ENCODE measurements at regions not wholly inside any gene's neighbourhood (a gene's known extent, or its start where the extent isn't known, plus 50 kb on each side); places are given as distances from the start of the nearest gene placed in this dataset.

- Histone ChIP-seq H3K9me3 (ENCODE audit: control insufficient read depth, low read length) (peaks cover 7% of the 10 kb centered on the region), H3K27me3 (replicated peaks; ENCODE audit: control insufficient read depth, insufficient read depth, low read length) (peaks cover 58% of the 10 kb centered on the region), H3K36me3 (ENCODE audit: control insufficient read depth, insufficient read depth, low read length, severe bottlenecking) (no peaks in the 10 kb centered on the region), H3K4me1 (ENCODE audit: control insufficient read depth, insufficient read depth, low read length) (no peaks in the 10 kb centered on the region), H3K4me3 (ENCODE audit: low read length) (no peak overlapping the region), H3K9ac (ENCODE audit: low read length) (no peak overlapping the region)
- no peak for DNase-seq (ENCODE audit: low read depth)
Measured at GRCh38 chr11:31871310-31872075, 60.4 kb upstream of the PAX6 start.

DNA sequence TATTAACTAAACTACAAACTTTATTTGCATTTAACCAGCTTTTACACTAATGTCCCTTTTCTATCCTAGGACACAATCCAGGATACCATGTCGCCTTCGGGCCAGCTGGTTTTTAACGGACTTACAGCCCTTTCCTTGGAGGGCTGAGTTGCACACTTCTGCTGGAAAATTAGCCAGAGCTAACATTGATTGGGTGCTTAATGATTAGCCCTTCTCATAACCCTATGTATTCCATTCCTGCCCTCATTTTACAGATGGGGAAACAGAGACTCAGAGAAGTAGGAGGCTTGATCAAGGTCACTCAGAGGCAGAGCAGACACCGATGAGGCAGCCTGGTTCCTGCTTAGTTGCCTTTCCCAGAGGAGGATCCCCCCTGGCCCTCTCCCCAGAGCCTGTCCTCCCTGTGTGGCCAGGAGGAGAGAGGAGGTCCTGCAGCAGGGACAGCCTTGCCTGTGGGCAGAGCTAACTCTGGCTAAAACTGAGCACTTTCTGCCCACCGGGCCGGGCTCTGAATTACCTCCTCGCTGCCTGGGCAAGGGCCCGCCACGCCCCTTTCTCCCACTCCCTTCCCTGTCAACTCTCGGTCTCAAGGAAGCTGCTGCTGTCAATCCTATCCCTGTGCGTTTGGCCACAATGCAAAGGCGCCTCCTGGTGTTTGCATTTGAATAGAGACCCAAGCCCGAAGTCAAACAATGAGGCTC lies 59.6 kb upstream of the PAX6 start:
- peaks cover 8% of the 10 kb centered on the region for H3K9me3 ChIP-seq (ENCODE audit: control insufficient read depth, low read length)
- no peak overlapping the region for H3K4me3 ChIP-seq (ENCODE audit: low read length)
- H3K27me3 ChIP-seq (replicated peaks; ENCODE audit: control insufficient read depth, insufficient read depth, low read length) = peaks cover 53% of the 10 kb centered on the region
- H3K36me3 ChIP-seq (ENCODE audit: control insufficient read depth, insufficient read depth, low read length, severe bottlenecking) = no peaks in the 10 kb centered on the region
- no peak overlapping the region for H3K9ac ChIP-seq (ENCODE audit: low read length)
- H3K4me1 ChIP-seq (ENCODE audit: control insufficient read depth, insufficient read depth, low read length) = no peaks in the 10 kb centered on the region
- peak; percentile 80 for DNase-seq (ENCODE audit: low read depth)

DNA sequence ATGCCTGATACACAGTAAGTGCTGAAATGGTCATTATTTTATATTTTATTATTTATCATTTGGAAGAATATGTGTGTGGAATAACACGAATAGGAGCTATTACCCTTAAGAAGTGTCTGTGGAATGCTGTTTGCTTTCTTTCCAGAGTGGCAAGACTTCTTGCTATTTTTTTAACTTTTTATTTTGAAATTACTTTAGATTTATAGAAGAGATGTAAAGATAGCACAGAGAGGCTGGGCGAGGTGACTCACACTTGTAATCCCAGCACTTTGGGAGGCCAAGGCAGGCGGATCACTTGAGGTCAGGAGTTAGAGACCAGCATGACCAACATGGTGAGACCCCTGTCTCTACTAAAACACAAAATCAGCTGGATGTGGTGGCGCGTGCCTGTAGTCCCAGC lies 58.9 kb upstream of the PAX6 start:
- H3K36me3 ChIP-seq (ENCODE audit: control insufficient read depth, insufficient read depth, low read length, severe bottlenecking) = no peaks in the 10 kb centered on the region
- no peak overlapping the region for H3K4me3 ChIP-seq (ENCODE audit: low read length)
- H3K9ac ChIP-seq (ENCODE audit: low read length) = no peak overlapping the region
- DNase-seq (ENCODE audit: low read depth) = no peak
- no peaks in the 10 kb centered on the region for H3K4me1 ChIP-seq (ENCODE audit: control insufficient read depth, insufficient read depth, low read length)
- peaks cover 8% of the 10 kb centered on the region for H3K9me3 ChIP-seq (ENCODE audit: control insufficient read depth, low read length)
- H3K27me3 ChIP-seq (replicated peaks; ENCODE audit: control insufficient read depth, insufficient read depth, low read length) = peaks cover 53% of the 10 kb centered on the region

- DNase-seq (ENCODE audit: low read depth) = no peak
- Histone ChIP-seq H3K9me3 (ENCODE audit: control insufficient read depth, low read length) (peaks cover 8% of the 10 kb centered on the region), H3K27me3 (replicated peaks; ENCODE audit: control insufficient read depth, insufficient read depth, low read length) (peaks cover 42% of the 10 kb centered on the region), H3K4me1 (ENCODE audit: control insufficient read depth, insufficient read depth, low read length) (no peaks in the 10 kb centered on the region), H3K4me3 (ENCODE audit: low read length) (no peak overlapping the region), H3K9ac (ENCODE audit: low read length) (no peak overlapping the region), H3K36me3 (ENCODE audit: control insufficient read depth, insufficient read depth, low read length, severe bottlenecking) (no peaks in the 10 kb centered on the region)
Measured at GRCh38 chr11:31865606-31866300, 54.6 kb upstream of the PAX6 start.

- Histone ChIP-seq H3K4me3 (ENCODE audit: low read length) (no peak overlapping the region), H3K9me3 (ENCODE audit: control insufficient read depth, low read length) (peaks cover 8% of the 10 kb centered on the region), H3K36me3 (ENCODE audit: control insufficient read depth, insufficient read depth, low read length, severe bottlenecking) (no peaks in the 10 kb centered on the region), H3K9ac (ENCODE audit: low read length) (no peak overlapping the region), H3K4me1 (ENCODE audit: control insufficient read depth, insufficient read depth, low read length) (no peaks in the 10 kb centered on the region), H3K27me3 (replicated peaks; ENCODE audit: control insufficient read depth, insufficient read depth, low read length) (peaks cover 37% of the 10 kb centered on the region)
- no peak for DNase-seq (ENCODE audit: low read depth)
Measured at GRCh38 chr11:31863170-31863832, 52.2 kb upstream of the PAX6 start.

DNA sequence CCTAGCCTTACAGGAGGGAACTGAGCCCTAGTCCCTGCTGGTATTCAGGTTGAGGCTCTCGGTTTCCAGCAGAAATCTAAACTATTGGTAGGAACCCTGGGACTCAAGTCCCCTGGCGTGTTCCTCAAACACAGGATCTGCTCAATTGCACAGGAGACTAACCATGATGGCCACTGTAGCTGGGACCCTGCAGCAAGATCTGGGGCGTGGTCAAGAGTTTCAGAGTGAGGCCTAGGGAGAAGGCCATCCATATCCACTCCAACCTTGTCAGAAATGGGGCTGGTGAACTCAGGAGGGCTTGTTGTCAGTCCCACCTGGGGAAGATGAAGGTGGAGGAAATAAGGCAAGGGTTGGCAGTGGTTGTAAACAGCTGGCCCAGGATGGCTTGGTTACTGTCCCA lies 49.9 kb upstream of the PAX6 start:
- Histone ChIP-seq H3K9me3 (ENCODE audit: control insufficient read depth, low read length) (no peaks in the 10 kb centered on the region), H3K4me3 (ENCODE audit: low read length) (no peak overlapping the region), H3K27me3 (replicated peaks; ENCODE audit: control insufficient read depth, insufficient read depth, low read length) (peaks cover 37% of the 10 kb centered on the region), H3K9ac (ENCODE audit: low read length) (no peak overlapping the region), H3K4me1 (ENCODE audit: control insufficient read depth, insufficient read depth, low read length) (peaks cover 3% of the 10 kb centered on the region), H3K36me3 (ENCODE audit: control insufficient read depth, insufficient read depth, low read length, severe bottlenecking) (no peaks in the 10 kb centered on the region)
- no peak for DNase-seq (ENCODE audit: low read depth)
